ENCODE measurements at regions not wholly inside any gene's neighbourhood (a gene's known extent, or its start where the extent isn't known, plus 50 kb on each side); places are given as distances from the start of the nearest gene placed in this dataset.

- no peak for DNase-seq
Measured at GRCh38 chr14:100469632-100470522, 117.3 kb downstream of the BEGAIN start.

GRCh38 chr14:100470523-100470897 lies 116.7 kb downstream of the BEGAIN start:
- DNase-seq = no peak

- no peak for DNase-seq
Measured at GRCh38 chr14:100471441-100472093, 115.7 kb downstream of the BEGAIN start.

GRCh38 chr14:100472094-100472455 lies 115.1 kb downstream of the BEGAIN start:
- no peak for DNase-seq

- DNase-seq = no peak
Measured at GRCh38 chr14:100472491-100472890, 114.7 kb downstream of the BEGAIN start.

- no peak for DNase-seq
Measured at GRCh38 chr14:100473249-100473648, 114.0 kb downstream of the BEGAIN start.

GRCh38 chr14:100474196-100474595 lies 113.0 kb downstream of the BEGAIN start:
- no peak for DNase-seq

GRCh38 chr14:100475268-100475667 lies 111.9 kb downstream of the BEGAIN start:
- DNase-seq = no peak

GRCh38 chr14:100476012-100476822 lies 111.0 kb downstream of the BEGAIN start:
- DNase-seq = peak; percentile 17

GRCh38 chr14:100484531-100485267 lies 102.5 kb downstream of the BEGAIN start:
- DNase-seq = no peak

- DNase-seq = peak; percentile 12
Measured at GRCh38 chr14:100486025-100486828, 101.0 kb downstream of the BEGAIN start.
